ENCODE measurements at regions not wholly inside any gene's neighbourhood (a gene's known extent, or its start where the extent isn't known, plus 50 kb on each side); places are given as distances from the start of the nearest gene placed in this dataset.

- DNase-seq, result no peak
These were observed 57.0 kb upstream of the HNRNPA3 start for GRCh38 chr2:177155631-177156030.

GRCh38 chr2:177161741-177162460 lies 50.7 kb upstream of the HNRNPA3 start:
- DNase-seq, result peak; percentile 7 to 60

Measured in inflammatory macrophage treated with lipopolysaccharide for 1 hour (primary cell).